Caco-2 (cell line): ENCODE measurements at regions not wholly inside any gene's neighbourhood (a gene's known extent, or its start where the extent isn't known, plus 50 kb on each side); places are given as distances from the start of the nearest gene placed in this dataset.

Source experiments
- BruUV-seq: library from RNA; stranded (reverse); fragments of 400-500 nt; replicated peaks from 2 replicates; lab custom pipeline; 2021; lab: Mats Ljungman, UMichigan
- CTCF ChIA-PET: fragments of 300-600 bp; sonication (Branson Sonifier 250); formaldehyde crosslinking; loops from one replicate; lab custom pipeline; 2022; ENCODE audit warnings: antibody characterized with exemption; lab: Charles Lee
- POLR2A ChIA-PET: fragments of 300-600 bp; sonication (Branson Sonifier 250); formaldehyde crosslinking; loops from one replicate; lab custom pipeline; 2022; ENCODE audit warnings: antibody characterized with exemption; lab: Charles Lee
- DNase-seq, 2 experiments: peaks; one replicate each; pipeline versions ENCODE4 v3.0.0 to v3.0.0-alpha.2; 2020 to 2022
- H3K27me3 ChIP-seq: replicated peaks from 2 replicates; pipeline ENCODE4 v1.6.0; 2011; ENCODE audit warnings: low read length; ENCODE audit not compliant: control insufficient read depth, insufficient read depth
- H3K36me3 ChIP-seq: 2 replicates; pipeline ENCODE4 v1.5.1; 2011; ENCODE audit warnings: low read length; ENCODE audit not compliant: control insufficient read depth, insufficient read depth
- H3K4me1 ChIP-seq: fragments of 250-450 bp; sonication (Bioruptor Pico); 2 replicates; pipeline ENCODE4 v1.5.1; 2020; ENCODE audit warnings: mild to moderate bottlenecking
- H3K4me3 ChIP-seq: 2 replicates; pipeline ENCODE4 v1.5.1; 2011; ENCODE audit warnings: low read depth, mild to moderate bottlenecking, control low read depth, low read length
- H3K9me3 ChIP-seq: fragments of 250-450 bp; sonication (Bioruptor Pico); 2 replicates; pipeline ENCODE4 v1.5.1; 2020; ENCODE audit warnings: mild to moderate bottlenecking, moderate library complexity
- H3K27ac Mint-ChIP-seq: one replicate; pipeline ENCODE4 v1.8.0; 2022; ENCODE audit warnings: mixed read lengths; ENCODE audit not compliant: unreplicated experiment
- H3K27me3 Mint-ChIP-seq: one replicate; pipeline ENCODE4 v1.8.0; 2022; ENCODE audit warnings: mixed read lengths; ENCODE audit not compliant: insufficient read depth, unreplicated experiment
- H3K36me3 Mint-ChIP-seq: one replicate; pipeline ENCODE4 v1.8.0; 2022; ENCODE audit warnings: mild to moderate bottlenecking, mixed read lengths; ENCODE audit not compliant: insufficient read depth, unreplicated experiment
- H3K4me1 Mint-ChIP-seq: one replicate; pipeline ENCODE4 v1.8.0; 2022; ENCODE audit warnings: low read depth, mixed read lengths; ENCODE audit not compliant: unreplicated experiment
- H3K4me3 Mint-ChIP-seq: one replicate; pipeline ENCODE4 v1.8.0; 2022; ENCODE audit warnings: mild to moderate bottlenecking, moderate library complexity, mixed read lengths; ENCODE audit not compliant: unreplicated experiment
- H3K9me3 Mint-ChIP-seq: one replicate; pipeline ENCODE4 v1.8.0; 2022; ENCODE audit warnings: mixed read lengths; ENCODE audit not compliant: unreplicated experiment
- CTCF ChIP-seq, 2 experiments: fragments of 200-600 bp in 1 of 2; IDR thresholded peaks; 1 replicate in 1 of 2; 2 replicates in 1 of 2; pipeline versions ENCODE4 v1.5.1 to v1.8.0; 2011 to 2022; ENCODE audit warnings: antibody characterized with exemption in 1 of 2, control low read depth in 1 of 2, inconsistent platforms in 1 of 2, low read depth in 1 of 2, low read length in 1 of 2, mild to moderate bottlenecking in 1 of 2, moderate library complexity in 1 of 2; ENCODE audit not compliant: insufficient read depth in 1 of 2, severe bottlenecking in 1 of 2, unreplicated experiment in 1 of 2
- intact Hi-C: fragments of 100-400 bp; cut with micrococcal nuclease; formaldehyde crosslinking; loops from one replicate; pipeline ENCODE4 v1.10.0; 2022; ENCODE audit not compliant: unreplicated experiment

DNA sequence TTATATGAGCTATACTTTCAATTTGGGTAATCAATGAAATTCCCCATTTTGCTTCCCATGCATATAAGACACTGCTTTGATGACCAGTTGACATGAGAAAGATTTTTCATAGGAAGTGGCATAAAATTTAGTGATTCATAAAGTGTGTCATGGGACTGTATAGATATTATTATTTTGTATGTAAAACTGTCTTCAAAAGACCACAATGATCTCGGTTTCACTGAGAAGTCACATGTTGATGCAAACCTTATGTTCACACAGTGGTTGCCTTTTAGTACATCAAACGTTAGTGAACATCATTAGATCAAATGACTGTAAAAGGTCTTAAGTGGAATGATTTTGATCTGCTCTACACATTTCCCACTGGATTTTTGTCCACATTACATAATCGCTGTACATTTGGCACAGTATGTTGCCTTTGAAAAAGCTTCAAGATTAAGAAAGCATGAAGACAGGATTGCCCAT is 349.2 kb upstream of the MEF2C start:
- Histone ChIP-seq H3K36me3 (no peaks in the 10 kb centered on the region), H3K27me3 (no peaks in the 10 kb centered on the region), H3K4me3 (no peak overlapping the region), H3K9me3 (no peaks in the 10 kb centered on the region), H3K4me1 (no peaks in the 10 kb centered on the region)
- DNase-seq, result no peak
- Mint-ChIP-seq H3K36me3 (no peaks in the 10 kb centered on the region), H3K27ac (no peak overlapping the region), H3K4me3 (no peak overlapping the region), H3K9me3 (no peaks in the 10 kb centered on the region), H3K4me1 (no peaks in the 10 kb centered on the region), H3K27me3 (peaks cover 3% of the 10 kb centered on the region)
- intact Hi-C loops, result no loop called here
- POLR2A ChIA-PET, result no interaction called here
- no peak for TF ChIP-seq CTCF (IDR thresholded peaks at IDR 0.05; ENCODE audit: insufficient read depth in 1 of 2, low read depth in 1 of 2, low read length in 1 of 2, severe bottlenecking in 1 of 2, unreplicated experiment in 1 of 2)
- no TSS peak for BruUV-seq
- CTCF ChIA-PET, result interaction anchor here (0.9 kb wide), 1 partner anchor 502 kb away, joined by 3 read pairs; no protein-coding TSS in a partner anchor

GRCh38 chr5:89230178-89230577 is 347.2 kb upstream of the MEF2C start:
- DNase-seq, result no peak
- TF ChIP-seq CTCF (IDR thresholded peaks at IDR 0.05; ENCODE audit: insufficient read depth in 1 of 2, low read depth in 1 of 2, low read length in 1 of 2, severe bottlenecking in 1 of 2, unreplicated experiment in 1 of 2), result no peak
- BruUV-seq, result no TSS peak
- POLR2A ChIA-PET, result no interaction called here
- intact Hi-C loops, result no loop called here
- Histone ChIP-seq H3K36me3 (no peaks in the 10 kb centered on the region), H3K4me1 (no peaks in the 10 kb centered on the region), H3K9me3 (no peaks in the 10 kb centered on the region), H3K4me3 (no peak overlapping the region), H3K27me3 (no peaks in the 10 kb centered on the region)
- Mint-ChIP-seq H3K9me3 (no peaks in the 10 kb centered on the region), H3K4me3 (no peak overlapping the region), H3K27ac (no peak overlapping the region), H3K27me3 (peaks cover 8% of the 10 kb centered on the region), H3K4me1 (no peaks in the 10 kb centered on the region), H3K36me3 (no peaks in the 10 kb centered on the region)
- CTCF ChIA-PET, result no interaction called here

DNA sequence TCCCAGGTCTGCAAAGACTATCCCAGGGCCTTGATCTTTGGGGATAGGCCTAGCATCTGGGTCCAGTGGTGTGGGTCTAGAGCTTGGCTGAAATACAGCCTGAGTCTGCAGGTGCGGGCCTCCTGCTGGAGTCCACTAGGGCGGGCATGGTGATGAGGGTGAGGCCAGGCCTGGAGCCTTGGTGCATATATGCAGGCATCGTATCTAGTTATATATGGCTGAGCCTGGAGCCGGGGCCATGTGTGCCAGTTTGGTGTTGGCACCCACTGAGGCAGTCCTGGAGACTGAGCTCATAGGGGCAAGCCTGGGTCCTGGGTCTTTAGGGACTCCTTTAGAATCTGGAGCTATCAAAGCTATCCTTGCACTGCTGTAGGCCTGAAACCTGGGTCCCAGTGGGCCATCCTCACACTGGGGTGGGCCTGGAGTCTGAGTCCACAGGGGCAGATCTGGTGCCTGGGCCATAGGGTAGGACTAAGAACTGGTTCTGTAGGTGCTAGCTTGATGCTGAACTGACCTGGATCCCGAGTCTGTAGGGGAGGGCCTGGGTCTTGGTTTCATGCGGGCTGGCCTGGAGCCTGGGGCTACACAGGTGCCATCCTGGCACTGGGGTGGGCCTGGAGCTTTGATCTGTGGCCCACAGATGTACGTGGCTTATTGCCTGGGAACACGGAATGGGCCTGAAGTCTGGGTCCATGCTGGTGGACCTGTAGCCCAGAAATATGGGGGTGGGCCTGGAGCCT is 346.5 kb upstream of the MEF2C start:
- intact Hi-C loops, result no loop called here
- no peak overlapping the region for H3K27ac Mint-ChIP-seq
- no peak overlapping the region for H3K4me3 ChIP-seq
- no peaks in the 10 kb centered on the region for H3K36me3 Mint-ChIP-seq
- no peak for DNase-seq
- no peaks in the 10 kb centered on the region for H3K36me3 ChIP-seq
- H3K27me3 Mint-ChIP-seq, result peaks cover 8% of the 10 kb centered on the region
- no peaks in the 10 kb centered on the region for H3K4me1 Mint-ChIP-seq
- POLR2A ChIA-PET, result no interaction called here
- no peak for TF ChIP-seq CTCF (IDR thresholded peaks at IDR 0.05; ENCODE audit: insufficient read depth in 1 of 2, low read depth in 1 of 2, low read length in 1 of 2, severe bottlenecking in 1 of 2, unreplicated experiment in 1 of 2)
- H3K9me3 Mint-ChIP-seq, result no peaks in the 10 kb centered on the region
- CTCF ChIA-PET, result no interaction called here
- H3K27me3 ChIP-seq, result no peaks in the 10 kb centered on the region
- no TSS peak for BruUV-seq
- no peaks in the 10 kb centered on the region for H3K9me3 ChIP-seq
- no peak overlapping the region for H3K4me3 Mint-ChIP-seq
- no peaks in the 10 kb centered on the region for H3K4me1 ChIP-seq
